ENCODE measurements at regions not wholly inside any gene's neighbourhood (a gene's known extent, or its start where the extent isn't known, plus 50 kb on each side); places are given as distances from the start of the nearest gene placed in this dataset.

DNA sequence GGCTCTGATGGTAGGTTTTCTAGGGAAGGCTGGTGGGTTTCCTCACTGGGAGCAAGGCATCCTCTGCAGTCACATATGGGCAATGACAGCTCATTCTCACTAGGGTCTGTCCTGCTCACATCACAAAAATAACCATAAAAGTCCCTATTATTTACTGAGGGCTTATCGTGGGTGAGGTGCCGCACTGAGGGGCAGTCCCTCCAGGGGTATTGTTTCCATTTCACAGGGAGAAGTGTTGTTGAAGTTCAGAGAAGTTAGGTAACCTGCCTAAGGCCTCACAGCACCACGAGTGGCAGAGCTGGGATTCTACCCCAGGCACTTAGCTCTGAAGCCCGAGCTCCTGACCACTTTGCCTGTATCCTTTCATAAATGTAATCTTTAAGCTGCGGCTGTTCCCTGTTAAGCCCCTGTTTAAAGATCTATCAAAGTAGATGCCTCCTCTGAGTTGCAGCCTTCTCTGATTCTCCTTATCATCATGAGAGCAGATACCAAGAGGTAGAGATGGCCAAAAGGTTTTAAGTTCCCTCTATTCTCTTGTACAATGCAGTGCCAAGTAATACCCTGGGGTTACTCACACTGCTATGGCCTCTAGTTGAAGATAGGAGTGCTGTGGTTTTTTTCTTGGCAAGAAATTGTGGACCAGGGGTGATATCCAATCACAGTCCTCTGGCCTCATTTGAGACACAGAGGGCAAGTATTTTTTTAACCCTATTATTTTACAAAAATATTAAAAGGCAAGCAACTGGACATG lies 107.0 kb downstream of the RPLP1 start:
- TF ChIP-seq, protein P1, sequence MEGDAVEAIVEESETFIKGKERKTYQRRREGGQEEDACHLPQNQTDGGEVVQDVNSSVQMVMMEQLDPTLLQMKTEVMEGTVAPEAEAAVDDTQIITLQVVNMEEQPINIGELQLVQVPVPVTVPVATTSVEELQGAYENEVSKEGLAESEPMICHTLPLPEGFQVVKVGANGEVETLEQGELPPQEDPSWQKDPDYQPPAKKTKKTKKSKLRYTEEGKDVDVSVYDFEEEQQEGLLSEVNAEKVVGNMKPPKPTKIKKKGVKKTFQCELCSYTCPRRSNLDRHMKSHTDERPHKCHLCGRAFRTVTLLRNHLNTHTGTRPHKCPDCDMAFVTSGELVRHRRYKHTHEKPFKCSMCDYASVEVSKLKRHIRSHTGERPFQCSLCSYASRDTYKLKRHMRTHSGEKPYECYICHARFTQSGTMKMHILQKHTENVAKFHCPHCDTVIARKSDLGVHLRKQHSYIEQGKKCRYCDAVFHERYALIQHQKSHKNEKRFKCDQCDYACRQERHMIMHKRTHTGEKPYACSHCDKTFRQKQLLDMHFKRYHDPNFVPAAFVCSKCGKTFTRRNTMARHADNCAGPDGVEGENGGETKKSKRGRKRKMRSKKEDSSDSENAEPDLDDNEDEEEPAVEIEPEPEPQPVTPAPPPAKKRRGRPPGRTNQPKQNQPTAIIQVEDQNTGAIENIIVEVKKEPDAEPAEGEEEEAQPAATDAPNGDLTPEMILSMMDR (IDR thresholded peaks at IDR 0.05): peak in 1 of 7 experiments; percentile 4
- no peak for TF ChIP-seq POLR2A (IDR thresholded peaks at IDR 0.05)
